LoVo (cell line): ENCODE measurements at regions not wholly inside any gene's neighbourhood (a gene's known extent, or its start where the extent isn't known, plus 50 kb on each side); places are given as distances from the start of the nearest gene placed in this dataset.
"Not testable (repeated sequence)": the region's sequence is repeated elsewhere in the genome, so short reads cannot be mapped to it uniquely, and the experiment has no call there.

Experiments
- DNase-seq: peaks from one replicate; pipeline ENCODE4 v3.0.0-alpha.2; 2016; ENCODE audit warnings: low spot score

DNA sequence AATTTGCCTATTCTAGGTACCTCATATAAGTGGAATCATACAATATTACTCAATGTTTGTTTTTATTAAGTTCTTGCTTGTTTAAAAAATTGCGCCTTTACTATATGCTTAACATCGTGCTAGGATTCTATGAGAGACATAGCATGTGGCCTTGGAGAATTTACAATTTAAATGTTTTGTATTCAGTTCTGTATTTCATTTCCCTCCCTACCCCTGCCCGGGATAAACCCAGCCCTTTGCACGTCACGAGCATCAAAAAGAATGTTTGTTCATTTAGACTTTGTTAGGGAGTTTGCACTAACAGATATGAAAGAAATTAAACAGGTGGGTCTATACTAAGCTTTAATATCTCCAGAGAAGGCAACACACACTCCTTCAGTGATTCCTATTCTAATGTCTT, 75.7 kb downstream of the C18orf54 start:
- no peak for DNase-seq

GRCh38 chr18:54433857-54434256, 76.2 kb downstream of the C18orf54 start:
- no peak for DNase-seq

DNA sequence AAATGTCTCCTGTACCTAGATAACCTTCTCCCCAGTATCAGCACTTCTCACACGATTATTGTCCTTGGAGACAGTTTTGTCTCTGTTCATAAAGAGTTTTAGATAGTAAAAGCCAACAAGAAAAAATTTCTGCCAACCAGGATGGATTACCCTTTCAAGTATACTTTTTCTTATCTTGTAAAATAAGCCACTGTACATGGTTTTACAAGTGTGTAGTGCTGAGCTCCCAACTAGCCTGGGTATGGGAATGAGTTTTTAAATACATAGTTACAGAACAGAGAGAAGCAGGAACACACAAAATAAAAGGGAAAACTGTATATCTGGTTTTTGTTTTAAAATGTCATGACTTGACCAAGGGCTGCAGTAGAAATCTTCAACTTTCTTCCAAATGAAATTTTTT, 76.7 kb downstream of the C18orf54 start:
- DNase-seq = no peak

DNA sequence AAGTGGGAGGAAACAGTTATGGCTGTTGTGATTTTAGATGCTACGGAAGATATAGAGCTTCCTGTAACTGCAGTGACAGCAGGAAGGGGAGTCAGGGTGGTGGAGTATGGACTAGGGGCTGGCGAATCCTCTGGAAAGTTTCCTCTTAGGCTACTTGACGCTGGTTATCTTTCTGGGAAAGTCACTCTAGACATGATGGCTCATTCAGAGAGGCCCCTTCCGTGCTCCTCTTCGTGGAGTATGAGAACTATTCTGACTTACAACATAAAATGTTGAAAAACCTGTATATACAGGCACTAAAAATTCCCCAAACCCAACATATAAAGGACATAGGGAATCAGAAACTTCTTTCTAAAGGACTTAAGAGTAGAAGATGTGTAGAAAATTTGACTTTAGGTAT, 78.8 kb downstream of the C18orf54 start:
- DNase-seq = no peak

DNA sequence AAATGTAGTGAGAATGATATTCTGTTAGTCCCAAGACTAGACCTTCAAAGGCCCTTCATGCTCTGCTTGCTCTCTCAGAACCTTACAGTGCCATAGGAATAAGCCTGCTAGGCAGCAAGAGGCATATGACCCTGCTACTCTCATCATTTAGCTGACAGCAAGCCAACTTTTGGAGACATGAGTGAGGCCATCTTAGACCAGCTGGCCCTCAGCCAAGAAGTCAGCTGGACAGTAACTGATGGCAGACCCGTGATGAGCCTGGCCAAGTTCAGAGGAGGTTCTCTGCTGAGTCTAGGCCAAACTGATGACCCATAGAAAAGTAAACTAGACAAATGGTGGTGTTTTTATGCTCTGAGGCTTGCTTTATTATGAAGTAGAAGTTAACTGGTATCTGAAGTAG, 82.6 kb downstream of the C18orf54 start:
- DNase-seq = no peak

DNA sequence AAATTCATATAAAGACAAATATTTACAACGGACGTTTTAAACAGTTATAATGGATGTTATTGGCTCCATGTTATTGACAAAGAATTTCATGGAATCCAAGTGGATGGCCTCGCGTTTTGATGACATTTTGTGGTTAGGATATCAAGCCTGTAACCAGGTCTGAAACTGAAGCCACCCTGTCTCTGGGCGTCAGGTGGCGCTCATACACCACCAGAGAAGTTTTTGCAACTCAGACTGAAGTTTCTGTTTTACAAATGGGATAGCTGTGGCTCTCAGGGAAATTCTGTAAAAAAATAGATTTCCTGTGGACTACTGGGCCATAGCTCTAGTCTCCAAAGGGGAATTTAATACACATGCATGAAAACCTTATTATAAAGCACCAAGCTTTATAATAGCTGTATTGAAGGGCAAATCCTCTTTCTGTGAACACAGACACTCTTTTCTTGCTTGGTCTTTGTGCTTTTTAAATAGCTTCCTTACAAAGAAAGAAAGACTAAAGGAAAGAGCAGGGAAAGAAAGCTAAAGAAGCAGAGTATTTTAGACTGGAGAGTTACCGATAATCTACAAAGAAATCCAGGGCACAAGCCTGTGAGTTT, 86.7 kb downstream of the C18orf54 start:
- peak; percentile 54 for DNase-seq

DNA sequence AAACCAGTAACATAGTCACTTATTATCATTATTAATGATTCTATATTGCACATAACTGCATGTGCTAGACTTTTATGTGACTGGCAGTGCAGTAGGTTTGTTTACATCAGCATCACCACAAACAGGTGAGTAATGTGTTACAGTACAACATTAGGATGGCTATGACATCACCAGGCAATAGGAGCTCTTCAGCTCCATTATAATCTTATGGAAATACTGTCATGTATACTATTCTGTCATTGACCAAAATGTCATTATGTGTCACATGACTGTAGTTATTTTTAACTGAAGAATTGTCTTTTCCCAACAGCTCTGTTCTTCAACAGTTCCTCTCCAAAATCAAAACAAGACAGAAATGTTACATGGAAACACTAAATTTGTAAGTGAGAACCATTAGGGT, 96.3 kb downstream of the C18orf54 start:
- no peak for DNase-seq

GRCh38 chr18:54465502-54465901, 107.8 kb downstream of the C18orf54 start:
- DNase-seq = no peak

DNA sequence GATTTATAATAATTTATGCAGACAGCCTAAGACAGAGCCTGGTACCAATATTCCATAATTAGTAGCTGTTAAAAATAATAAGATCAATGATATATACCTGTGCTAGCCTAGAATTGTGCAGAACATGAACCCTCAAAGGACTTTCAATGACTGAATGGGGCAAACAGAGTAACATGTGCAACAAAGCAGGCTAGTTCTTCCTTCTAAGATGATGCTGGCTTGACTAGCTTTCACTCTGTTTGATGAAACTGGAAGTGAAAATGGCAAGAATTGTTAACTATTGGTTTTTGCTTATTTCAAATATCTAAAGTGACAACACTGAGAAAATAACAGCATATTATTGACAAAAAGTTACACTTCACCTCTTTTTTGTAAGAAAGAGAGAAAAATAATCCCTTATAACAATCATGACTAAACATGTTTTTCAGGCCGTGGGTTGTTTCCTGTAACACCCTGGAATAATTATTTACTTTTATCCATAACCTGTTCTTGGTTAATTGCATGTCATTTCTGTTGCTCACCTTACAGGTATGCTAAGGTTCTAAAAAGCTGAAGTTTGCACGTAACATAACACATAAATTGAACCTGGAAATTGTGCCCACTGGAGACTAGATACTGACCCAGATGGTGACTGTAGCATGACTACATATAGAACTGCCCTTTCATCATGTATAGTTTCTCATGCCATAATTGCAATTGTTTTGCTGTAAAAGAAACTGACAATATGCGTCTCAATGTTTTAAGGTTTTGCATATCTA, 108.7 kb downstream of the C18orf54 start:
- no peak for DNase-seq

- no peak for DNase-seq
These were observed 111.7 kb upstream of the DYNAP start for GRCh38 chr18:54479365-54479764.

DNA sequence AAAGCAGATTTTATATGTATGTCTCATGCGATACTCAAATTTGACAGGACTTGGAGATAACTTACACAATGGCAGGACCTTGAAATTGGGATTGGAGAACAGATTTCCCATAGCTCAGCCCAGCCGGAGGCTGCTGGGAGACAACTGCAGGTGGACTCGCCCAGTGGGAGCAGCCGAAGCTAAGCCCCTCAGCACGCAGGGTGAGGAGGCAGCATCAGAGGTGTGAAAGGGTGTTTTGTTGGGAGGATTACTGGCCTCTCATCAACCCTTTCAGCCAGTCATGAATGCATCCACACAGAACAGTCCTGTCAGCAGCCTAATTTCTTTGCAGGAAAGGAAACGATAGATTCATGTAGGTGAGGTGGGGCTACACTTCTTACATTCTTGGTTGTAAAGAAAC, 110.4 kb upstream of the DYNAP start:
- no peak for DNase-seq

- not testable (repeated sequence) for DNase-seq
These were observed 88.6 kb upstream of the DYNAP start for GRCh38 chr18:54502451-54502850.

DNA sequence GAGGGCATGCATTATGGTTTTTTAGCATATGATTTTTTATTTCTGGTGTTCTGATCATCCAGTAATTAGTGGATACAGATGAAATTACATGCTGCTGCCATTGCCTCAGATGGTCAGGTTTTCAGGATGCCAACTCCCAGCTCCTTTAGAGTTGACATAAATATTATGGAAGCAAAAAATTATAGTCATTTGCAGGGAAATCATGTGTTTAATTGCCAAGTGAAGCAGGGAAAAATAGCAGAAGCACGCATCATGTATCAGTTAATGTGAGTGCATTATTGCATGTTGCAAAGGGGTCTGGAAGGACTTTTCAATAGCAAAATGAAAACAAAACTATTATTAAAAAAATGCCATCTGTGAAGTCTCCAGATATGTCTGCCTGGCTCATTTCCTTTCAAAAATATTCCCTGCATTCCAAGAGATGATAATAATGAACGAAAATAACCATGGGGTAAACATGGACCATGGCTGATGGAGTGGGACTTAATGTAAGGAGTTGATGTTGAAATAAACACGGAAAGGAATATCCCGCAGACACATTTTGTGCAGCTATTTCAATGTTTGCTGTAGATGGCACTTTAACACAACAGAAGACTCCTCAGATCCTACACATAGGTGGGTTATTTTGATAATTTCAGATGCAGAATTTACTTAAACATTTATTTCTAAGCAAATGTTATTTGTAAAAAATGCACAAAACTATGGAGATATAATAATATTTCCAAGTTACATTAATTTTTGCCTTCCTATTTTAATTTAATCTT, 87.7 kb upstream of the DYNAP start:
- no peak for DNase-seq

DNA sequence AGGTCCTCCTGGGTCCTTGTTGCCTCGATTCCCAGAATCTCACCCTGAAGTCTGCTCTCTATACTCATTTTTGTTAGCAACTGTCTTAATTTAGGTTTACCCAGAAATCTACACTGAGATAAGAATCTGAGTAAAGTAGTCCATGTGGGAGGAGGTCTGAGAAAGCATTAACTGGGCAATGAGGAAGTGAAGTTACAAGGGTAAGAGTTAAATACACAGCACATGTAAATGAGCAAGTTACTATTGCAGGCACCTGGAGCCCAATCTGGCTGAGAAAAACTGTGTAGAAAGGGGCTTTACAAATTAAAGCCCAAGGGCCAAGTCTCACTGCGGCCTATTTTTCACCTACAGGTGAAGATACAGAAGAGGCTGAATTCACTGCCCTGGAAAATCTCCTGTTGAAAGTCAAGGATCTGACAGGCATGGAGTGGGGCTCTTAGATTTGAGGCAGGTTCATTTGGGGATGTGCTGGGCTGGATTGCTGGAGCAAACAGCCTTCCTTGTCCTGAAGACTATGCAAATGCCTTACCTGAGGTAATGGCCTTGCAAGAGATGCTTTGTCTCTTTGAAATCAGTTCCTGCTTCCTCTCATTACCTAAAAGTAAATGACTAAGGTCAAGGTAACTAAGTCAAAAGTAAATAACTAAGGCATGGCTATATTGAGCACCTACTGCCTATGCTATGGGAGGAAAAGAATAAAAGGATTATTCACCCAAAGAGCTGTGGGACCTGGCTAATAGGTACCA, 84.4 kb upstream of the DYNAP start:
- no peak for DNase-seq

- no peak for DNase-seq
These were observed 81.3 kb upstream of the DYNAP start for GRCh38 chr18:54509793-54510192.

DNA sequence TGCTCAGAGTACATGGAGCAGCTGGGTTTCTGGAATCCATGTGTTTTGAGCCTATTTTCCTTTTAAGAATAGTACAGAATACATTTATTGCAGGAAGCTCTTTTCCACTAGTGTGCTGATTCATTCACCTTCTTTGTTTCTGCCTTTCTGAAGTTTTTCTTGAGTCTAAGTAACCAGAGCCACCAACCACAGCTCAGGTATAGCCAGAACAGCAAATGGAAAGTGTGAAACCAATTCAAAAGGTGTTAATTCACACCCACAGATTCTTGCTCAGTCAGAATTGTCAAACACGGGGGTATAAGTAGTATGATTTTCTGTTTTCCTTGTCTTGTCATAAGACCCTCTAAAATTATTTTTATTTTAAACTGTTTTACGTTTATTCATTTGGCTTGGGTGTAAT, 75.9 kb upstream of the DYNAP start:
- no peak for DNase-seq

GRCh38 chr18:54517521-54517920, 73.5 kb upstream of the DYNAP start:
- DNase-seq = no peak

- DNase-seq = no peak
These were observed 69.2 kb upstream of the DYNAP start for GRCh38 chr18:54521846-54522245.

DNA sequence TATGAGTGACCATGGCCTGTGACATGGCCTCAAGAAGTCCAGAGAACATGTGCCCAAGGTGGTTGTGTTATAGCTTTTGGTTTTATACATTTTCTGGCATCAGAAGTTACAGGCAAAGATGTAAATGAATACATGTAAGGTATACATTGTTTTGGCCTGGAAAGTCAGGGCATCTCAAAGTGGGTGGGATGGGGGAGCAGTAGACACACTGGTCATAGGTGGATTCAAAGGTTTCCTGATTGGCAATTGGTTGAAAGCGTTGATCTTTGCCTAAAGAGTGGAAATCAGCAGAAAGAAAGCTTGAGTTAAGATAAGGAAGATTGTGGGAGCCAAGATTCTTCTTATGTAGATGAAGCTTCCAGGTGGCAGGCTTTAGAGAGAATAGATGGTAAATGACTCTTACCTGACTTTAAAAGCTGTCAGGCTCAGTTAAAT, 62.1 kb upstream of the DYNAP start:
- DNase-seq = no peak

DNA sequence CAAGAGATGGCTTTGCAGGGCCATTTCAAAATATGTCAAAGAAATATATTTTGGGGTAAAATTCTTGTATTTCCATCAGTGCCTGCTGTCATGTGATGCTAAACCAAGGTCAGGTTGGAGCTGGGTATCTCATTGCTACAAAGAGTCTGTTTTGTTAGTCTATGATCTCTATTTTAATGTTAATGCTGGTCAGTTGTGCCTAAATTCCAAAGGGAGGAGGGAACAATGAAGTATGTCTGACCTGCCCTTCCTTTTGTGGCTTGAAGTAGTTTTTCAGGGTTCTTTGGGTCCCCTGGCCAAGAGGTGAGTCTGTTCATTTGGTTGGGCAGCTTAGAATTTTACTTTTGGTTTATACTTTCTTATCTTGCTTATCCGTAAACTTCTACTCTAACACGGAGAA, 61.6 kb upstream of the DYNAP start:
- no peak for DNase-seq

DNA sequence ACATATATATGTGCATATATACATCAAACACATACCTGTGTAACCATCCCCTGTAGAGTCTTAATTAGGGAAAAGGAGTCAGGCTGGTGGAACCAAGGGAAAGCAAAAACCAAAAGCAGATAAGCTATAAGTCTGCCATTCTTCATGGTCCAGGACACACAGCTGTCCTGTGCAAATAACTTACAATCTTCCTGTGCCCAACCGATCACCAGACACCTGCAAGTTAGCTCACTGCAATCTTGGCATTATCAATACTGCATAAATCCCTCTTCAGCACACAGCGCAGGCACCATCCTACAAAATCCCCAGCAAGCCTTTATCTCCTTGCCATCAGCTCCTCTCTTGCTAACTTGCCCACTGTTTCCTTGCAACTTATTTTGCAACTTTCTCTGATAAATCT, 60.8 kb upstream of the DYNAP start:
- DNase-seq = no peak

DNA sequence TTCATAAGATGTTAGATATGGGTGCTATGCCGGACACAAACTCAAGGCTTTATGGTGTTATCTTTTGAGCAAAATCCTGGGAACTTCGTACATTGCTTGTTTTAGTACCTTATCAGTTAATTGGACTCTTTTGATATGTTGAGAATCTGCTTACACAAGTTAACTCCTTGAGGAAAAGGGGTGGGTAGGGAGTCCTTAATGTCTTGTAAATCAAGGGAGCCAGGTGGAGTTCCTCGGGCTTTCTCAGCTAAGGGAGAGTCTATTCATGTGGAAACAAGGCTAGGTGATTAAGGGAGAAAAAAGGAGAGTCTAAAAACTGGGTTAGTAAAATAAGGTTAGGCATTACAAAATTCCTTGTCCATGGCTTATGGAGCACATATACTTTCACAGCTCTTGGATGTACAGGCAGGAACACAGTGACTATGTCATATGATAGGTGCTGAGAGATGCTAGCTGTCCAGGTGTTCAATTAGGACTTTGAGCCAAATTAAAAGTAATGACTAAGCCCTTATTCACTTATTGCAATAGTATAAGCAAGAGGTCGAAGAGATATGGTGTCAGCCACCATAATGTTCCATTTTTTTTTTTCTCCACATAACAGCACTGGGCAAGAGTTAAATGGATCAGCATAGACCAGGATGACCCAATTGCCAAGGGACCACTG, 59.5 kb upstream of the DYNAP start:
- DNase-seq = peak; percentile 2
